ENCODE measurements at regions not wholly inside any gene's neighbourhood (a gene's known extent, or its start where the extent isn't known, plus 50 kb on each side); places are given as distances from the start of the nearest gene placed in this dataset.

DNA sequence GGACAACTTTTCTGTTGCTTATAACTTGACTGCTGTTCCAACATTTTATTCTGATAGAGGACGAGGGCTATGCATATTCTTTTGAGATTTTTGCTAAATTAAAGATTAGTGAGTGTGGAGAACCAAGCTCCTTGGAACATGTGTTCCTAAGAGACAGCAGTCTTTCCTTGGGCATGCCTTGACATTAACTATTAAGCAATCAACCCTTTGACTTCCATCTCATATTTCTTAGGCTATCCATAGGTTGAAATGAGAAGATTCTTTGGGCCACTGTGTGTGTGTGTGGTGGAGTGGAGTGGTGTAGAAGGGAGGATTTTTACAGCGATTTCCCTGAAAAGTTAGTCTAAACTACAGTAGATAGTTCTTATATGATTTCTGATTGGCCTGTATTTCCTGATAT, 127.4 kb upstream of the POF1B start:
- intact Hi-C loops (cut with micrococcal nuclease): no loop called here
- Histone ChIP-seq H2AFZ (ENCODE audit: low read depth, low read length) (no peak overlapping the region), H3K9ac (ENCODE audit: insufficient read depth in 1 of 2, low read depth in 2 of 2, low read length in 2 of 2) (no peak overlapping the region), H3K27ac (ENCODE audit: extremely low read depth, low read depth, low read length) (no peak overlapping the region), H3K4me1 (replicated peaks in 1 of 2; ENCODE audit: control insufficient read depth in 2 of 2, insufficient read depth in 2 of 2, low read length in 2 of 2) (no peaks in the 10 kb centered on the region), H3K9me3 (replicated peaks; ENCODE audit: control insufficient read depth, insufficient read depth, low read depth, low read length) (no peaks in the 10 kb centered on the region), H3K79me2 (ENCODE audit: control insufficient read depth, insufficient read depth, low read length) (no peaks in the 10 kb centered on the region), H4K20me1 (replicated peaks; ENCODE audit: control insufficient read depth, insufficient read depth, low read length) (no peaks in the 10 kb centered on the region), H3K36me3 (ENCODE audit: control insufficient read depth, insufficient read depth, low read length) (no peaks in the 10 kb centered on the region), H3K4me2 (ENCODE audit: insufficient read depth, low read length) (no peak overlapping the region), H3K9me1 (ENCODE audit: control insufficient read depth, insufficient read depth, low read length) (no peaks in the 10 kb centered on the region), H3K4me3 (no peak overlapping the region), H3K27me3 (ENCODE audit: control insufficient read depth in 2 of 2, insufficient read depth in 2 of 2, low read length in 2 of 2) (no peaks in the 10 kb centered on the region)
- ATAC-seq: no peak
- in situ Hi-C loops (cut with MboI): no loop called here
- no peak for FAIRE-seq
- 0% methylated on average over 2 of the region's 2 CpGs for WGBS (ENCODE audit: insufficient coverage, low coverage, missing lambda C conversion rate)
- POLR2A ChIA-PET: no interaction called here
- no TSS peak for BruUV-seq (replicated peaks)
- TF ChIP-seq SLC30A9 (CRISPR knock-in tag; IDR thresholded peaks at IDR 0.05) (no peak), ZNF764 (CRISPR knock-in tag; IDR thresholded peaks at IDR 0.05; ENCODE audit: low read depth) (no peak), RAD21 (CRISPR knock-in tag; conservative IDR thresholded peaks at IDR 0.05 in 1 of 2, IDR thresholded peaks at IDR 0.05 in 1 of 2) (no peak), CXXC5 (CRISPR knock-in tag; IDR thresholded peaks at IDR 0.05) (no peak), TEAD2 (tag; IDR thresholded peaks at IDR 0.05) (no peak), ATF7 (IDR thresholded peaks at IDR 0.05) (no peak), BRD4 (IDR thresholded peaks at IDR 0.05) (no peak), TFAM (CRISPR knock-in tag; conservative IDR thresholded peaks at IDR 0.05) (no peak), HIVEP1 (CRISPR knock-in tag; IDR thresholded peaks at IDR 0.05) (no peak), ZNF224 (CRISPR knock-in tag; IDR thresholded peaks at IDR 0.05) (no peak)
- TF ChIP-seq, protein P1, sequence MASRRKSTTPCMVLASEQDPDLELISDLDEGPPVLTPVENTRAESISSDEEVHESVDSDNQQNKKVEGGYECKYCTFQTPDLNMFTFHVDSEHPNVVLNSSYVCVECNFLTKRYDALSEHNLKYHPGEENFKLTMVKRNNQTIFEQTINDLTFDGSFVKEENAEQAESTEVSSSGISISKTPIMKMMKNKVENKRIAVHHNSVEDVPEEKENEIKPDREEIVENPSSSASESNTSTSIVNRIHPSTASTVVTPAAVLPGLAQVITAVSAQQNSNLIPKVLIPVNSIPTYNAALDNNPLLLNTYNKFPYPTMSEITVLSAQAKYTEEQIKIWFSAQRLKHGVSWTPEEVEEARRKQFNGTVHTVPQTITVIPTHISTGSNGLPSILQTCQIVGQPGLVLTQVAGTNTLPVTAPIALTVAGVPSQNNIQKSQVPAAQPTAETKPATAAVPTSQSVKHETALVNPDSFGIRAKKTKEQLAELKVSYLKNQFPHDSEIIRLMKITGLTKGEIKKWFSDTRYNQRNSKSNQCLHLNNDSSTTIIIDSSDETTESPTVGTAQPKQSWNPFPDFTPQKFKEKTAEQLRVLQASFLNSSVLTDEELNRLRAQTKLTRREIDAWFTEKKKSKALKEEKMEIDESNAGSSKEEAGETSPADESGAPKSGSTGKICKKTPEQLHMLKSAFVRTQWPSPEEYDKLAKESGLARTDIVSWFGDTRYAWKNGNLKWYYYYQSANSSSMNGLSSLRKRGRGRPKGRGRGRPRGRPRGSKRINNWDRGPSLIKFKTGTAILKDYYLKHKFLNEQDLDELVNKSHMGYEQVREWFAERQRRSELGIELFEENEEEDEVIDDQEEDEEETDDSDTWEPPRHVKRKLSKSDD (conservative IDR thresholded peaks at IDR 0.05; ENCODE audit: low read length): no peak
- TF ChIP-seq, protein P2, sequence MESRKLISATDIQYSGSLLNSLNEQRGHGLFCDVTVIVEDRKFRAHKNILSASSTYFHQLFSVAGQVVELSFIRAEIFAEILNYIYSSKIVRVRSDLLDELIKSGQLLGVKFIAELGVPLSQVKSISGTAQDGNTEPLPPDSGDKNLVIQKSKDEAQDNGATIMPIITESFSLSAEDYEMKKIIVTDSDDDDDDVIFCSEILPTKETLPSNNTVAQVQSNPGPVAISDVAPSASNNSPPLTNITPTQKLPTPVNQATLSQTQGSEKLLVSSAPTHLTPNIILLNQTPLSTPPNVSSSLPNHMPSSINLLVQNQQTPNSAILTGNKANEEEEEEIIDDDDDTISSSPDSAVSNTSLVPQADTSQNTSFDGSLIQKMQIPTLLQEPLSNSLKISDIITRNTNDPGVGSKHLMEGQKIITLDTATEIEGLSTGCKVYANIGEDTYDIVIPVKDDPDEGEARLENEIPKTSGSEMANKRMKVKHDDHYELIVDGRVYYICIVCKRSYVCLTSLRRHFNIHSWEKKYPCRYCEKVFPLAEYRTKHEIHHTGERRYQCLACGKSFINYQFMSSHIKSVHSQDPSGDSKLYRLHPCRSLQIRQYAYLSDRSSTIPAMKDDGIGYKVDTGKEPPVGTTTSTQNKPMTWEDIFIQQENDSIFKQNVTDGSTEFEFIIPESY (CRISPR knock-in tag; IDR thresholded peaks at IDR 0.05): no peak
- DNase-seq (ENCODE audit: extremely low read depth in 1 of 4, low spot score in 3 of 4): no peak
- CTCF ChIA-PET (ENCODE audit: low intra/inter-chr PET ratio): no interaction called here

Measured in K562 (cell line).